ENCODE measurements at regions not wholly inside any gene's neighbourhood (a gene's known extent, or its start where the extent isn't known, plus 50 kb on each side); places are given as distances from the start of the nearest gene placed in this dataset.

DNA sequence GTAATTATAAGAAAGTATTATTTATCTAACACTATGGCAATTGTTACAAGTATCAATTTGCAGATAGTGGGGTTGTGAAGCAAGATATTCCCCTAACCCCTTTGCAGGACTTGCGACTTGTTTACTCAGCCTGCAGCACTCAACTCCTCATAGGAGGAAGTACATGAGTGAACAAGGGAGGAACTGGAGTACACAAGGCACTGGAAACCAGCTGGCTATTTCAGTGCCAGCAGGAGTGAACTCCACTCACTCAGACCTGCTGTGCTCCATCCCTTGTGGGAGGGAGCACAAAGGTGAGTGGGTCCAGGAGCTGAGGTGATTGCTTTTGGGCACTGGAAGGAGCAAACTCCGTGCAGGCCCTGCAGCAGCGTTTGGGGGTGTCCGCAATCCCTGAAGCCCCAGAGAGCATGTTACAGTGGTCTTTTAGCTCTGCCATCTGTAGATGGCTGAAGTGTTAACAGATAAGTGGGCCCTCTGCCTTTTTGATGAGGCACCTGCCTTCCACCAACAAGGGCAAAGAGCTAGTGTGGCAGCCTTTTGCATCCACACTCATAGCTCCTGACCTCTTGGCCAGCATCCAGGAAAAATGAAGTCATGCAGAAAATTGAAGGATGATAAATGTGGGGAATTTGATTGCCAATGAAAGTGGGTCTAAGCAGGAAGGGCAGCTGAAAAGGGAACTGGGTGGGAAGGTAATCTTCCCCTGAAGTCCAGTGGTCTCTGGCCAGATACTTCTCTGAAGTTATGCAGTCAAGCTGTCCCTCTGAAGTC is 802.2 kb upstream of the MIR17HG start:
- TF ChIP-seq, protein P1, sequence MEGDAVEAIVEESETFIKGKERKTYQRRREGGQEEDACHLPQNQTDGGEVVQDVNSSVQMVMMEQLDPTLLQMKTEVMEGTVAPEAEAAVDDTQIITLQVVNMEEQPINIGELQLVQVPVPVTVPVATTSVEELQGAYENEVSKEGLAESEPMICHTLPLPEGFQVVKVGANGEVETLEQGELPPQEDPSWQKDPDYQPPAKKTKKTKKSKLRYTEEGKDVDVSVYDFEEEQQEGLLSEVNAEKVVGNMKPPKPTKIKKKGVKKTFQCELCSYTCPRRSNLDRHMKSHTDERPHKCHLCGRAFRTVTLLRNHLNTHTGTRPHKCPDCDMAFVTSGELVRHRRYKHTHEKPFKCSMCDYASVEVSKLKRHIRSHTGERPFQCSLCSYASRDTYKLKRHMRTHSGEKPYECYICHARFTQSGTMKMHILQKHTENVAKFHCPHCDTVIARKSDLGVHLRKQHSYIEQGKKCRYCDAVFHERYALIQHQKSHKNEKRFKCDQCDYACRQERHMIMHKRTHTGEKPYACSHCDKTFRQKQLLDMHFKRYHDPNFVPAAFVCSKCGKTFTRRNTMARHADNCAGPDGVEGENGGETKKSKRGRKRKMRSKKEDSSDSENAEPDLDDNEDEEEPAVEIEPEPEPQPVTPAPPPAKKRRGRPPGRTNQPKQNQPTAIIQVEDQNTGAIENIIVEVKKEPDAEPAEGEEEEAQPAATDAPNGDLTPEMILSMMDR (IDR thresholded peaks at IDR 0.05; ENCODE audit: low read depth, low read length), result no peak

DNA sequence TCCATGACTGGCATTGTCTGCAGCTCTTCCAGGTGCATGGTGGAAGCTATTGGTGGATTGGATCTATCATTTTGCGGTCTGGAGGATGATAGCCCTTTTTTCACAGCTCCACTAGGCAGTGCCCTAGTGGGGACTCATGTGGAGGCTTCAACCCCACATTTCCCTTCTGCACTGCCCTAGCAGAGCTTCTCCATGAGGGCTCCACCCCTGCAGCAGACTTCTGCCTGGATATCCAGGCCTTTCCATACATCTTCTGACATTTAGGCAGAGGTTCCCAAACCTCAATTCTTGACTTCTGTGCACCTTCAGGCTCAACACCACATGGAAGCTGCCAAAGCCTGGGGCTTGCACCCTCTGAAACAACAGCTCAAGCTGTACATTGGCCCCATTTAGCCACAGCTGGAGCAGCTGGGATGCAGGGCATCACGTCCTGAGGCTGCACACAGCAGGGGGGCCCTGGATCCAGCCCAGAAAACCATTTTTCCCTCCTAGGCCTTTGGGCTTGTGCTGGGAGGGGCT is 800.2 kb upstream of the MIR17HG start:
- DNase-seq (ENCODE audit: extremely low read depth, low read depth), result no peak
- TF ChIP-seq, protein P1 (IDR thresholded peaks at IDR 0.05; ENCODE audit: low read depth, low read length), result no peak

More for the DNA sequence above, 802.2 kb upstream of the MIR17HG start:
- no peak for DNase-seq (ENCODE audit: extremely low read depth, low read depth)

DNA sequence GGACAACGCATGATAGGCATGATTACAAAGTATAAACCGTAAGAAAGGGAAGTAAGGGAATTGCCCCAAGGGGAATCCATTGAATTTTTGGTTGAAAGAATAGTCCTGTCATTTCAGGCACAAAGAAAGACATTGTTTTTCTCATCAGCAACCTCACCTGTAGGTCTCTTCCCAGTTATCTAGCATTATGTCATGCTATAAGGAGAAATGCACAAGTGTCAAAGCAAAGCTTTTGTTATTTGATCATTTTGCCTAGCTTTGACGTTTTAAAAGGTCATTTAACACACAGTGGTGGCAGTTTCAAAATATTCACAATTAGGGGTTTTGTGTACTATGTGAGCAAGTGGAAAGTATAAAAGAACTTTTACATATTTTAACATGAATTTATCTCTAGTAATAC is 796.2 kb upstream of the MIR17HG start:
- TF ChIP-seq, protein P1 (IDR thresholded peaks at IDR 0.05; ENCODE audit: low read depth, low read length), result no peak
- DNase-seq (ENCODE audit: extremely low read depth, low read depth), result no peak

DNA sequence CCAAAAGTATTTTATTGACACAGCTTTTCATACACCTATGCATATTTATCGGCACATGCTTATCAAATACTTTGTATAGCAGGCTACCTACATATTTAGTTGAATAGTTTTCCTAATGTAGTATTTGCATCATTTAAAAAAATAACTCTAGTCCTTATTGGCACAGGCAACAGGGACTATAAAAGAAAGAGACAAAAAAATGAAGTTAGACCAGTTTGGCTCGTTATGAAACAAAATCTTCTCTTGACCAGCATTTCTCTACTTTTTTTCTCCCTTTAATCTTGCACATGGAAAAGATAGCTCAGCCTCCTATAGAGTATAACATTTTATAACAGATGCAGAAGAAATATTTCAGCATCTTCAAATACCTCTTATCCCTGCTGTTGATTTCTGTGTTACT is 794.8 kb upstream of the MIR17HG start:
- TF ChIP-seq, protein P1 (IDR thresholded peaks at IDR 0.05; ENCODE audit: low read depth, low read length), result no peak
- DNase-seq (ENCODE audit: extremely low read depth, low read depth), result no peak

DNA sequence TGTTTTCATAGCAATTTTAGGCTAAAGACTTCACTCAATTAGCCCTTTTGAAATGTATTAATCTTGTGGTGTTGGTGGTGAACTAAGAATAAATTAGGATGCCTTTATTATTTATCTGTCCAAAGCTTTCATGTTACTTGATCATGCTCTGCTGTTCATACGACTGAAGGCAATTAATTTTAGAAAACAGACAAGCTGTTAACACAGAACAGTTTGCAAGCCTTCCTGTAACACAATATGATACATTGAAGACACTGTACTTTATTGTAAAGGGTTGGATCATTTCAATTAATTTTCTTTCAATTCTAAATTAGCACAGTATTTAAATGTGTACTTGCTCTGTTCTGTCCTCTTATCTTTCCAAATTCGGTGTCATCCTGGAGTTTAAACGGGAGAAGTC is 794.3 kb upstream of the MIR17HG start:
- no peak for DNase-seq (ENCODE audit: extremely low read depth, low read depth)
- TF ChIP-seq, protein P1 (IDR thresholded peaks at IDR 0.05; ENCODE audit: low read depth, low read length), result no peak

DNA sequence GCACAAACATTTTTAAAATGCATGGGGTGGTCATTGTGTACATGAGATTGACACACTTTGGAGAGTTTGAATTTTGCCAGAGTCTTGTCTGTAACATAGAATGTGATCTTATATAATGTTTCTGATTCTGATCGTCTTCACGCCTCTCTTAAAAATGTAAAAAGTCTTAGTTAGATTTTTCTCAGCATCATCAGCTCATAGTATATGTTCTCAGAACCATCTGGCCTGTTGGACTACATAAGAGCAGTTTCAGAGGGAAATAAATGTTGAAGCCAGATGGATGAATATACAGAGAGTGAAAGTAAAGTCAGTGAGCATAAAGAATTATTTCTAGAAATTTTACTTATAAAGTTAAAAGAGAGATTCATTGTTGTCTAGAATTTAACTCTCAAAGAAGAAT is 789.9 kb upstream of the MIR17HG start:
- TF ChIP-seq, protein P1 (IDR thresholded peaks at IDR 0.05; ENCODE audit: low read depth, low read length), result no peak
- no peak for DNase-seq (ENCODE audit: extremely low read depth, low read depth)

DNA sequence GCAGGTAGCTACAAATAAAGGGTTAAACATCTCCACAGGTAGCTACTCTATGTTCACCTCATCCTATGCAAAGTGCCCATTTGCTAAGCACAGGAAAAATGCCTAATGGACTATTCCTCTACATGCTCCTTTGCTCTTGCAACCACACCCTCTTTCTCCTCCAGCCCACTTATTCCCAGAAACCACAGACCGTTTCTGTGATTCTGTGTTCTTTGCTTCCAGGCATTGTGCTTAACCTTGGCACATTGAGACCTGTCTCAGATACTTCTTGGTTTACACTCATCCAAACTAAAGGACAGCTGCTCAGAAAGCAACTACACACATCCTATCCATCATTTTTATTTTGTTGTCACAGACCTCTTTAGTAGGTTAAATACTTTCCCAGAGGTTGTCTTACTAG is 785.0 kb upstream of the MIR17HG start:
- TF ChIP-seq, protein P1 (IDR thresholded peaks at IDR 0.05; ENCODE audit: low read depth, low read length), result no peak
- DNase-seq (ENCODE audit: extremely low read depth, low read depth), result no peak

Data from AG09319 (cell line).